Activated T-cell treated with anti-CD3 and anti-CD28 coated beads, Interleukin-2, amount 50 U/mL, for 24 hours (primary cell): ENCODE measurements at regions not wholly inside any gene's neighbourhood (a gene's known extent, or its start where the extent isn't known, plus 50 kb on each side); places are given as distances from the start of the nearest gene placed in this dataset.
"Not testable (repeated sequence)": the region's sequence is repeated elsewhere in the genome, so short reads cannot be mapped to it uniquely, and the experiment has no call there.

Experiments
- DNase-seq: peaks from one replicate; pipeline ENCODE4 v3.0.0-alpha.2; 2020
- H3K27ac Mint-ChIP-seq: 2 replicates; pipeline ENCODE4 v1.8.0; 2020; ENCODE audit warnings: mild to moderate bottlenecking, mixed read lengths
- H3K27me3 Mint-ChIP-seq: 2 replicates; pipeline ENCODE4 v1.8.0; 2020; ENCODE audit warnings: mixed read lengths
- H3K36me3 Mint-ChIP-seq: 2 replicates; pipeline ENCODE4 v1.8.0; 2020; ENCODE audit warnings: low read depth, mixed read lengths
- H3K4me1 Mint-ChIP-seq: 2 replicates; pipeline ENCODE4 v1.8.0; 2020; ENCODE audit warnings: low read depth, mixed read lengths
- H3K4me3 Mint-ChIP-seq: 2 replicates; pipeline ENCODE4 v1.8.0; 2020; ENCODE audit warnings: mild to moderate bottlenecking, moderate library complexity, mixed read lengths
- H3K9me3 Mint-ChIP-seq: 2 replicates; pipeline ENCODE4 v1.8.0; 2020; ENCODE audit warnings: mixed read lengths

DNA sequence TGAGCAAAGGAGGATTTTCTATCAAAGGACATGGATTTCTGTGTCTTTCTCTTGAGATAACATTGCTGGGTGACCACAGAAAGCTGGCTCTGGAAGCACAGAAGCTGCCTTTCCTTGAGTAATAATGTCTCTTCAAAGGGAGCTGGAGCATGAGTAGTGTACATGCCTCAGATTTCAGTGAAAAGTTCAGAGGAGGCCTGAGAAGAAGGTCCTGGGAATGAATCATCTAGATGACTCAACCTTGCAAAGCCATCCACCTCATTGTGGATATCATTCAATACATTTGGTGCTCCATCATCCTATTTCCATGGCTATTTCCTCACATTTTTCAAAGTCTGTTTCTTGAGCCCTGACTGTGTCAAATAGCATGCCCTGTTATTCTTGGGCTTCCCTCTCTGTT is 125.6 kb upstream of the POTEB2 start:
- H3K4me1 Mint-ChIP-seq, DNase-seq, H3K36me3 Mint-ChIP-seq, H3K27ac Mint-ChIP-seq, H3K27me3 Mint-ChIP-seq, H3K4me3 Mint-ChIP-seq, H3K9me3 Mint-ChIP-seq: not testable (repeated sequence)

DNA sequence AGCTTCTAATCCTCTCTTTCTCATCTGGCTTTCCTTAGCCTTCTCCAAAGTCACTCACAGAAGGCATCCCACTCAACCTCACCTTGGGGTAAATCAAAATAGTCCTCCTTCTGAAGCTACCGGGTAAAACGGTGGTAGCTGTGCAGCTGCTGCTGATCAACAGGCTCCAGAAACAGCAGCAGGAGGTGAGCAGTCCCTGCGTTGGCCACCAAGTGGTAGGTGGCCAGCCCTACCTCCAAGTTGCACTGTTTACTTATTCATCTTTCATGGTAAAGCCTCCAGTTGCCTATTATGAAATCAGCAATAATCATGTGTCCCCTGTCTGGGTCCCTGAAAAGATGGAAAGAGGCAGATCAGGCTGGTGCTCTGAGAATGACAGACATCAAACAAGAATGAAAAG is 125.1 kb upstream of the POTEB2 start:
- H3K36me3 Mint-ChIP-seq, DNase-seq, H3K4me1 Mint-ChIP-seq, H3K9me3 Mint-ChIP-seq, H3K4me3 Mint-ChIP-seq, H3K27ac Mint-ChIP-seq, H3K27me3 Mint-ChIP-seq: not testable (repeated sequence)

GRCh38 chr15:20986775-20987174 is 120.7 kb upstream of the POTEB2 start:
- DNase-seq, H3K4me3 Mint-ChIP-seq, H3K27me3 Mint-ChIP-seq, H3K9me3 Mint-ChIP-seq, H3K27ac Mint-ChIP-seq, H3K4me1 Mint-ChIP-seq, H3K36me3 Mint-ChIP-seq: not testable (repeated sequence)

DNA sequence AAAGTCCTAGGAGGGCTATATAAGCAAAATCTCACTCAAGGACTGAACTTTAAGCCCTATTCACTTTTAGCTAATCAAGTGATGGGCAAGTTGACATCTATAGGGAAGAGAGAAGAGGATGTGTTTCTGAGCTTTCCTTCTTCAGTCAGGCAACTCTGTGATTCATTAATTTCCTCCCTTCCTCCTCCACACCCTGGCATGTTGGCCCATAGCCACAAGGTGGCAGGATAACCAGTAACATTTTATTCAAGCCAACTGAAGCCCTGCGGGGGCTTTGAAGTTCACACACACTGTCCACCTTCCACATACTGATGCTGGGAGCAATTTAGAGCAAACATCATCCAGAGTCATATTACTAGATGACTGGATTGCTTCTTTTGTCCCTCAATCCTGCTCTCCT is 111.9 kb upstream of the POTEB2 start:
- not testable (repeated sequence) for H3K4me3 Mint-ChIP-seq, H3K27ac Mint-ChIP-seq, H3K9me3 Mint-ChIP-seq, H3K27me3 Mint-ChIP-seq, H3K4me1 Mint-ChIP-seq, H3K36me3 Mint-ChIP-seq, DNase-seq

DNA sequence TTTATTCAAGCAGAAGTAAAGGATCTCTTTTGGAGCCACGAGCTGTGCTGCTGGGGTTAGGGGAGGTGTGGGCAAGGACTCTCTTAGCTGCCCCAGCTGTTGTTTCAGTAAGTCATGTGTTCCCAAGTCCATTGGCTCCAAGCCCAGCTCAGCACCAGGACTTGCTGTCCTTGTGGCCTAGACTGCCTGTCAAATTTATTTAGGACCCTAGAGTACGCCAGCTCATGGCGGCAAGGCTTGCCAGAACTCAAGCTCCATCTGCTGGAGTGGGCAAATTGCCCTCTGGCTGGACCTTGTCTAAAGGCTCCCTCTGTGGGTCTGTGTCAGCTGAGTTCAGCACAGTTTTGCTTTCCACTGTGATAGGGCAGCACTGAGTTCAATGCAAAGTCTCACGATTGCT is 106.6 kb upstream of the POTEB2 start:
- not testable (repeated sequence) for H3K36me3 Mint-ChIP-seq, H3K9me3 Mint-ChIP-seq, H3K4me1 Mint-ChIP-seq, H3K4me3 Mint-ChIP-seq, DNase-seq, H3K27ac Mint-ChIP-seq, H3K27me3 Mint-ChIP-seq

- H3K4me3 Mint-ChIP-seq, H3K36me3 Mint-ChIP-seq, H3K4me1 Mint-ChIP-seq, H3K27me3 Mint-ChIP-seq, H3K9me3 Mint-ChIP-seq, DNase-seq, H3K27ac Mint-ChIP-seq: not testable (repeated sequence)
These were observed 93.2 kb upstream of the POTEB2 start for GRCh38 chr15:20959299-20959698.

- H3K4me3 Mint-ChIP-seq, H3K36me3 Mint-ChIP-seq, H3K27ac Mint-ChIP-seq: not testable (repeated sequence)
These were observed 63.2 kb upstream of the POTEB2 start for GRCh38 chr15:20929322-20929721.

More at GRCh38 chr15:20929322-20929721, 63.2 kb upstream of the POTEB2 start:
- H3K27me3 Mint-ChIP-seq, H3K4me1 Mint-ChIP-seq, H3K9me3 Mint-ChIP-seq, DNase-seq: not testable (repeated sequence)
